PC-9 (cell line): ENCODE measurements at regions not wholly inside any gene's neighbourhood (a gene's known extent, or its start where the extent isn't known, plus 50 kb on each side); places are given as distances from the start of the nearest gene placed in this dataset.

Source experiments
- CTCF ChIP-seq: fragments of 200-600 bp; sonication (generic); conservative IDR thresholded peaks from 2 replicates; pipeline ENCODE4 v1.6.1; 2017; ENCODE audit warnings: mixed run types, antibody characterized with exemption, mild to moderate bottlenecking, moderate library complexity
- EZH2 ChIP-seq: fragments of 200-600 bp; sonication (generic); IDR thresholded peaks from 2 replicates; pipeline ENCODE4 v1.8.0; 2017; ENCODE audit warnings: antibody characterized with exemption, low read depth

GRCh38 chr6:22036699-22037098 is 260.1 kb downstream of the PRL start:
- TF ChIP-seq CTCF (no peak), EZH2 (no peak)
